ENCODE measurements at regions not wholly inside any gene's neighbourhood (a gene's known extent, or its start where the extent isn't known, plus 50 kb on each side); places are given as distances from the start of the nearest gene placed in this dataset.

- TF ChIP-seq CTCF (IDR thresholded peaks at IDR 0.05) = no peak
- TF ChIP-seq POLR2A (IDR thresholded peaks at IDR 0.05) = no peak
Measured at GRCh38 chr2:47664817-47665216, 94.0 kb upstream of the KCNK12 start.

Data from testis (tissue), 2 donors.